Urinary bladder (tissue), 1 donor: ENCODE measurements at regions not wholly inside any gene's neighbourhood (a gene's known extent, or its start where the extent isn't known, plus 50 kb on each side); places are given as distances from the start of the nearest gene placed in this dataset. TPM values are rescaled to one million over a fixed set of nuclear protein-coding genes. Genes with fewer than 3 reads are reported as not detected.

Source experiments
- small RNA-seq: library from RNA; depleted of rRNA; stranded (forward); fragments of <200 nt; gene quantifications from one replicate; pipeline ENCODE3, GENCODE V24; 2014

Small RNA genes lying in the stretch of these regions (small RNA-seq; reads per million reads assigned to genes)
- gene RF00019 = not detected
